ENCODE measurements at regions not wholly inside any gene's neighbourhood (a gene's known extent, or its start where the extent isn't known, plus 50 kb on each side); places are given as distances from the start of the nearest gene placed in this dataset.

DNA sequence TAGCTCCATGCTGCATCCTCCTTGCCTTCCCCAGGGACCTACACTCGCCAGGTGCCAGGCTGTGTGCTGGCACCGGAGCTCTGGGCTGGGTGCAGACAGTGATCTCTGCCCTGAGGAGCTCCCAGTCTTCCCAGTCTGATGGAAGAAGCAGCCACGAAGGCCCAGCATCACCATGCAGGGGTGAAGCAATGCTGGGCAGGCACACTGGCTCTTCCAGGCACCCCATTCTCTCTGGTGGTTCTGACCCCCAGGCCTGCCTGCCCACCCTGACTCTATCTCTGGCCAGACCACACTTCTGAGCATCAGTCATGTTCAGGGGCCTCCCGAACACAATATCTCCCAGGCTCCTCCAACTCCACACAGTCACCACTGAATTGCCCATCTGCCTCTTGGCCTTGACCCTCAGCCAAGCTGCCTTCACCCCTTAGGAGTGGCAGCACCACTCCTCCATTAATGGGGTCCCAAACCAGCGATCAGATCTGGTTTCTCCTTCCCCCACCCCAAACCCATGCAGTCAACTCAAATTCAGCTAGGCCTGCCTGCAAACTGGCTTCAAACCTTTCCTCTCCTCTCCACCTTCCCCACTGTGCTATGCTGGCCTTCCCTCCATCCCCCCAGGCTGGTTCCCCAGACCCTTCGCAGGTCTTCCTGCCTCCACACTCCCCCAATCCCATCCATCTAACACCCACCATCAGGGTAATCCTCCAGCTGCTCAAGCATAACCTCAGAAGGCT is 102.7 kb upstream of the MVB12B start:
- TF ChIP-seq, protein P1, sequence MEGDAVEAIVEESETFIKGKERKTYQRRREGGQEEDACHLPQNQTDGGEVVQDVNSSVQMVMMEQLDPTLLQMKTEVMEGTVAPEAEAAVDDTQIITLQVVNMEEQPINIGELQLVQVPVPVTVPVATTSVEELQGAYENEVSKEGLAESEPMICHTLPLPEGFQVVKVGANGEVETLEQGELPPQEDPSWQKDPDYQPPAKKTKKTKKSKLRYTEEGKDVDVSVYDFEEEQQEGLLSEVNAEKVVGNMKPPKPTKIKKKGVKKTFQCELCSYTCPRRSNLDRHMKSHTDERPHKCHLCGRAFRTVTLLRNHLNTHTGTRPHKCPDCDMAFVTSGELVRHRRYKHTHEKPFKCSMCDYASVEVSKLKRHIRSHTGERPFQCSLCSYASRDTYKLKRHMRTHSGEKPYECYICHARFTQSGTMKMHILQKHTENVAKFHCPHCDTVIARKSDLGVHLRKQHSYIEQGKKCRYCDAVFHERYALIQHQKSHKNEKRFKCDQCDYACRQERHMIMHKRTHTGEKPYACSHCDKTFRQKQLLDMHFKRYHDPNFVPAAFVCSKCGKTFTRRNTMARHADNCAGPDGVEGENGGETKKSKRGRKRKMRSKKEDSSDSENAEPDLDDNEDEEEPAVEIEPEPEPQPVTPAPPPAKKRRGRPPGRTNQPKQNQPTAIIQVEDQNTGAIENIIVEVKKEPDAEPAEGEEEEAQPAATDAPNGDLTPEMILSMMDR (IDR thresholded peaks at IDR 0.05) = no peak
- TF ChIP-seq POLR2AphosphoS5 (IDR thresholded peaks at IDR 0.05) = no peak
- TF ChIP-seq POLR2A (IDR thresholded peaks at IDR 0.05) = no peak
- TF ChIP-seq EP300 (IDR thresholded peaks at IDR 0.05) = no peak

All from suprapubic skin (tissue), 4 donors.